Lower leg skin (tissue), 4 donors: ENCODE measurements at regions not wholly inside any gene's neighbourhood (a gene's known extent, or its start where the extent isn't known, plus 50 kb on each side); places are given as distances from the start of the nearest gene placed in this dataset.
"Not testable (repeated sequence)": the region's sequence is repeated elsewhere in the genome, so short reads cannot be mapped to it uniquely, and the experiment has no call there.

Source experiments
- DNase-seq, 2 donors: peaks; one replicate each; pipeline ENCODE4 v3.0.0-alpha.2; 2019; ENCODE audit warnings: low spot score in 2 of 2
- H3K4me3 ChIP-seq: fragments of 200-600 bp; sonication (generic); 2 replicates; pipeline ENCODE4 v1.5.1; 2017; ENCODE audit warnings: mild to moderate bottlenecking, low read depth; ENCODE audit not compliant: poor library complexity, severe bottlenecking
- CTCF ChIP-seq, 3 donors: fragments of 450-650 bp; IDR thresholded peaks; one replicate each; pipeline ENCODE4 v1.5.1; 2016; ENCODE audit warnings: antibody characterized with exemption in 3 of 3, mild to moderate bottlenecking in 3 of 3, moderate library complexity in 2 of 3
- POLR2A ChIP-seq, 2 donors: fragments of 450-650 bp; IDR thresholded peaks; one replicate each; pipeline ENCODE4 v1.6.1; 2016 to 2017; ENCODE audit warnings: antibody characterized with exemption in 2 of 2, mild to moderate bottlenecking in 1 of 2, moderate library complexity in 1 of 2
- WGBS, 2 donors: methylation state at CpG; one replicate each; pipeline ENCODE4 v1.1.5; 2018; 5-methylcytosine and 5-hydroxymethylcytosine counted together
- intact Hi-C: fragments of 100-400 bp; cut with DNase I; formaldehyde crosslinking; loops from one replicate; pipeline ENCODE4 v1.15.0; 2023; ENCODE audit warnings: low total_unique reads

GRCh38 chr1:81729239-81729638 lies 71.5 kb upstream of the ADGRL2 start:
- H3K4me3 ChIP-seq: no peak overlapping the region
- intact Hi-C loops: no loop called here
- TF ChIP-seq POLR2A (IDR thresholded peaks at IDR 0.05): no peak
- TF ChIP-seq CTCF (IDR thresholded peaks at IDR 0.05): no peak
- DNase-seq: no peak

DNA sequence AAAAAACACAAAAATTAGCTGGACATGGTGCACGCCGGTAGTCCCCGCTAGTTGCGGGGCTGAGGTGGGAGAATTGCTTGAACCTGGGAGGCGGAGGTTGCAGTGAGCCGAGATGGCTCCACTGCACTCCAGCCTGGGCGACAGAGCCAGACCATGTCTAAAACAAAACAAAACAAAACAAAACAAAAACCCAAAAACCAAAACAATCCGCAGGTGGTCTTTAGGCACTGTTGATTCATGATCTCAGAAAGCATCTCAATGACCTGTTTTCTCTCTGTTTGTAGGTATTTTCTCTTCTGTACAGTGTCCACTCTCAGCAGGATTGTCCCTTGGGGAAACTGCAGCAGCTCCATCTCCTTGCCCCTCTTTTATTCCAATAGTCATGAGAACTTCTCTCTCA lies 74.9 kb upstream of the ADGRL2 start:
- TF ChIP-seq POLR2A (IDR thresholded peaks at IDR 0.05): no peak
- TF ChIP-seq CTCF (IDR thresholded peaks at IDR 0.05): no peak
- DNase-seq: no peak
- 95 to 96% methylated on average over 8 of the region's 8 CpGs for WGBS, 2 donors
- intact Hi-C loops: no loop called here
- no peak overlapping the region for H3K4me3 ChIP-seq

- WGBS, 2 donors: 81 to 89% methylated on average over 6 of the region's 6 CpGs
- DNase-seq, intact Hi-C loops, H3K4me3 ChIP-seq: not testable (repeated sequence)
Observed at GRCh38 chr1:81722631-81723328, 78.0 kb upstream of the ADGRL2 start.

DNA sequence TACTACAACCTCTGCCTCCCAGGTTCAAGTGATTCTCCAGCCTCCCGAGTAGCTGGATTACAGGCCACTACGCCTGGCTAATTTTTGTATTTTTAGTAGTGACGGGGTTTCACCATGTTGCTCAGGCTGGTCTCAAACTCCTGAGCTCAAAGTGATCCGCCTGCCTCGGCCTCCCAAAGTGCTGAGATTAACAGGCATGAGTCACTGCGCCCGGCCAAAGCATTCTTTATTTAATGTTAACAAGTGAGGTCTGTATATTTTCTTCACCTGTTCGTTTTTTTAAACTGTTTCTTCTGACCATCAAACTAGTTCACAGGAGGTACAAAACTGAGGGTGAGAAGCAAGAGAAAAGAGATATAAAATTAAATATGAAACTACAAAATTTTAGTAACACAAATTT lies 80.5 kb upstream of the ADGRL2 start:
- H3K4me3 ChIP-seq, DNase-seq, intact Hi-C loops: not testable (repeated sequence)
- WGBS, 2 donors: 91 to 94% methylated on average over 8 of the region's 8 CpGs

DNA sequence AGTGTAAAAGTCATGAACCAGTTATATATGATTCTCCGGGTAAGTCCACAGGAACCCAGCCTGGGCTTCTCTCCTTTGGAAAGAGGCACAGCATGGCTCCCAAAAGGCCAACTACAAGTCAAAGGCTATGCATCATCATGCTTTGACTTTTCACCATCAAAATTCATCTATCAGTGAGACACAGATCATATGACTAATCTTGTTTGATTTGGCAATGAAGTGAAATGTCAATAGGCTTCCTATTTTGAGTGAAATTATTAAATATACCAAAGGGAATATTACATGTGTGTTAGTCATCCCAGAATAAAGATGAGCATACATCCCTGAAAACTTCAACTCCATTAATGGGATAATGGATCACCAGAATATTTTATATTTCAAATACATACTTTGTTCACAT lies 83.5 kb upstream of the ADGRL2 start:
- TF ChIP-seq POLR2A (IDR thresholded peaks at IDR 0.05) (no peak), CTCF (IDR thresholded peaks at IDR 0.05) (no peak)
- 78 to 83% methylated on average over 1 of the region's 1 CpG for WGBS, 2 donors
- intact Hi-C loops: no loop called here
- DNase-seq: no peak
- no peak overlapping the region for H3K4me3 ChIP-seq

DNA sequence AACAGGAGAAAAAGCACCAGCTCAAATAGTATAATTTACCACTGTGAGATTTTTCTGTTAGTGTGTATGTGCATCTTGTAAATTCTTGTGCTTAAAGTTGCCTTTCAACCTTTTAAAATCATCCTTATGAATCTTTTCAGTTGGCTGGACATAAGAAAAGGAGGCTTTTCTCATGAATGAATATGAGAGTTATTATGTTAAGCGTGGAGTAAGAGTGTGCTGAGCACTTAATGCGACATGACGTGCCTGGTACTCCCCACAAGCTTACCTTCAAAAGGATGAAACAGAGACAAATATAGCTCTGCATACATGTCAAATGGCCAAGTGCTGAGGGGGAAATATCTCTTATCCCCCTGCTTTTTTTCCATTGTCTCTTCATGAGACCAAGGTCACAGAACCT lies 85.3 kb upstream of the ADGRL2 start:
- WGBS, 2 donors: 92 to 95% methylated on average over 3 of the region's 3 CpGs
- no peak for TF ChIP-seq POLR2A (IDR thresholded peaks at IDR 0.05)
- TF ChIP-seq CTCF (IDR thresholded peaks at IDR 0.05): no peak
- intact Hi-C loops: no loop called here

GRCh38 chr1:81714636-81715035 lies 86.1 kb upstream of the ADGRL2 start:
- intact Hi-C loops: no loop called here
- TF ChIP-seq POLR2A (IDR thresholded peaks at IDR 0.05) (no peak), CTCF (IDR thresholded peaks at IDR 0.05) (no peak)
- DNase-seq: no peak
- H3K4me3 ChIP-seq: no peak overlapping the region

More for the DNA sequence above, 85.3 kb upstream of the ADGRL2 start:
- DNase-seq: no peak
- no peak overlapping the region for H3K4me3 ChIP-seq
